ENCODE measurements at regions not wholly inside any gene's neighbourhood (a gene's known extent, or its start where the extent isn't known, plus 50 kb on each side); places are given as distances from the start of the nearest gene placed in this dataset.

- Mint-ChIP-seq H3K4me1 (ENCODE audit: unreplicated experiment) (peaks cover 38% of the 10 kb centered on the region), H3K27me3 (ENCODE audit: unreplicated experiment) (no peaks in the 10 kb centered on the region), H3K27ac (ENCODE audit: unreplicated experiment) (no peak overlapping the region), H3K36me3 (ENCODE audit: unreplicated experiment) (no peaks in the 10 kb centered on the region), H3K9me3 (ENCODE audit: unreplicated experiment) (no peaks in the 10 kb centered on the region), H3K4me3 (ENCODE audit: unreplicated experiment) (no peak overlapping the region)
- TF ChIP-seq CTCF (IDR thresholded peaks at IDR 0.05), result no peak
- DNase-seq (ENCODE audit: extremely low spot score, unreplicated experiment), result no peak
Observed at GRCh38 chr2:133812826-133813617, 244.8 kb upstream of the NCKAP5 start.

- no peaks in the 10 kb centered on the region for H3K36me3 Mint-ChIP-seq (ENCODE audit: unreplicated experiment)
- no peak overlapping the region for H3K4me3 Mint-ChIP-seq (ENCODE audit: unreplicated experiment)
- DNase-seq (ENCODE audit: extremely low spot score, unreplicated experiment), result no peak
- no peaks in the 10 kb centered on the region for H3K27me3 Mint-ChIP-seq (ENCODE audit: unreplicated experiment)
- H3K4me1 Mint-ChIP-seq (ENCODE audit: unreplicated experiment), result peaks cover 51% of the 10 kb centered on the region
- no peaks in the 10 kb centered on the region for H3K9me3 Mint-ChIP-seq (ENCODE audit: unreplicated experiment)
- TF ChIP-seq CTCF (IDR thresholded peaks at IDR 0.05), result no peak
- no peak overlapping the region for H3K27ac Mint-ChIP-seq (ENCODE audit: unreplicated experiment)
Observed at GRCh38 chr2:133814890-133815289, 246.6 kb upstream of the NCKAP5 start.

GRCh38 chr2:133816037-133816436 lies 247.8 kb upstream of the NCKAP5 start:
- Mint-ChIP-seq H3K9me3 (ENCODE audit: unreplicated experiment) (no peaks in the 10 kb centered on the region), H3K4me3 (ENCODE audit: unreplicated experiment) (no peak overlapping the region), H3K27ac (ENCODE audit: unreplicated experiment) (no peak overlapping the region), H3K36me3 (ENCODE audit: unreplicated experiment) (no peaks in the 10 kb centered on the region), H3K27me3 (ENCODE audit: unreplicated experiment) (no peaks in the 10 kb centered on the region), H3K4me1 (ENCODE audit: unreplicated experiment) (peaks cover 62% of the 10 kb centered on the region)
- TF ChIP-seq CTCF (IDR thresholded peaks at IDR 0.05), result no peak
- no peak for DNase-seq (ENCODE audit: extremely low spot score, unreplicated experiment)

GRCh38 chr2:133817680-133818566 lies 249.7 kb upstream of the NCKAP5 start:
- H3K27ac Mint-ChIP-seq (ENCODE audit: unreplicated experiment), result peak overlapping the region; percentile 67

More at GRCh38 chr2:133817680-133818566, 249.7 kb upstream of the NCKAP5 start:
- no peaks in the 10 kb centered on the region for H3K36me3 Mint-ChIP-seq (ENCODE audit: unreplicated experiment)
- TF ChIP-seq CTCF (IDR thresholded peaks at IDR 0.05), result no peak
- no peaks in the 10 kb centered on the region for H3K27me3 Mint-ChIP-seq (ENCODE audit: unreplicated experiment)
- peaks cover 73% of the 10 kb centered on the region for H3K4me1 Mint-ChIP-seq (ENCODE audit: unreplicated experiment)
- no peak for DNase-seq (ENCODE audit: extremely low spot score, unreplicated experiment)
- no peak overlapping the region for H3K4me3 Mint-ChIP-seq (ENCODE audit: unreplicated experiment)
- H3K9me3 Mint-ChIP-seq (ENCODE audit: unreplicated experiment), result no peaks in the 10 kb centered on the region

Measured in osteocyte (in vitro differentiated cells).